Panc1 (cell line): ENCODE measurements at regions not wholly inside any gene's neighbourhood (a gene's known extent, or its start where the extent isn't known, plus 50 kb on each side); places are given as distances from the start of the nearest gene placed in this dataset.

Experiments used
- POLR2AphosphoS5 ChIP-seq: IDR thresholded peaks from 2 replicates; pipeline ENCODE4 v1.6.1; 2012; ENCODE audit warnings: mild to moderate bottlenecking, low read depth, low read length, moderate library complexity
- TF ChIP-seq, protein P1 (sequence below): fragments of 450-650 bp; IDR thresholded peaks from 2 replicates; pipeline ENCODE4 v1.5.1; 2017; ENCODE audit warnings: mild to moderate bottlenecking

DNA sequence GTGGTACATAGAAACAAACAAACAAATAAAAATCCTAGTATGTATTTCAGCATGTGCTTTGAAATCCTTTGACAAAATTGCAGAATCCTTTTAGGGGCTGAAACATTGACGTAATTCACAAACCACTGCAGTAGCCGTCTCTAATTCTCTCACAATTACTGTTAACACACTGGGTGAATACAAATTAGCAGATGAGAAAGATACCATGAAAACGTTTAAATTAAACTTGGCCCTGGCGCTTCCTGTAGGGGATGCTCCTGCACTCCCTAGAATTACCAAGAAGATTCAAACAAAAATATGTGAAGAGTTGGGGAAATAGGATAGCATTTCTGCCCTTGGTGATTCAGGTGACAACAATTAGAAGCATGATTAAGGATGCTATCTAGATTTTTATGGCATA is 772.5 kb upstream of the PRKX start:
- TF ChIP-seq, protein P1, sequence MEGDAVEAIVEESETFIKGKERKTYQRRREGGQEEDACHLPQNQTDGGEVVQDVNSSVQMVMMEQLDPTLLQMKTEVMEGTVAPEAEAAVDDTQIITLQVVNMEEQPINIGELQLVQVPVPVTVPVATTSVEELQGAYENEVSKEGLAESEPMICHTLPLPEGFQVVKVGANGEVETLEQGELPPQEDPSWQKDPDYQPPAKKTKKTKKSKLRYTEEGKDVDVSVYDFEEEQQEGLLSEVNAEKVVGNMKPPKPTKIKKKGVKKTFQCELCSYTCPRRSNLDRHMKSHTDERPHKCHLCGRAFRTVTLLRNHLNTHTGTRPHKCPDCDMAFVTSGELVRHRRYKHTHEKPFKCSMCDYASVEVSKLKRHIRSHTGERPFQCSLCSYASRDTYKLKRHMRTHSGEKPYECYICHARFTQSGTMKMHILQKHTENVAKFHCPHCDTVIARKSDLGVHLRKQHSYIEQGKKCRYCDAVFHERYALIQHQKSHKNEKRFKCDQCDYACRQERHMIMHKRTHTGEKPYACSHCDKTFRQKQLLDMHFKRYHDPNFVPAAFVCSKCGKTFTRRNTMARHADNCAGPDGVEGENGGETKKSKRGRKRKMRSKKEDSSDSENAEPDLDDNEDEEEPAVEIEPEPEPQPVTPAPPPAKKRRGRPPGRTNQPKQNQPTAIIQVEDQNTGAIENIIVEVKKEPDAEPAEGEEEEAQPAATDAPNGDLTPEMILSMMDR: no peak
- TF ChIP-seq POLR2AphosphoS5: no peak
